ENCODE measurements at regions not wholly inside any gene's neighbourhood (a gene's known extent, or its start where the extent isn't known, plus 50 kb on each side); places are given as distances from the start of the nearest gene placed in this dataset.

GRCh38 chr2:147171941-147172340 lies 672.9 kb upstream of the ACVR2A start:
- no peaks in the 10 kb centered on the region for H3K4me1 ChIP-seq
- no peak overlapping the region for H3K27ac ChIP-seq
- H3K9me3 ChIP-seq: no peaks in the 10 kb centered on the region
- DNase-seq (ENCODE audit: low spot score in 2 of 2): no peak
- intact Hi-C loops (cut with DNase I; ENCODE audit: low total_unique reads): no loop called here
- TF ChIP-seq POLR2A (IDR thresholded peaks at IDR 0.05): no peak
- no peak for TF ChIP-seq CTCF (IDR thresholded peaks at IDR 0.05)
- TF ChIP-seq POLR2AphosphoS5 (IDR thresholded peaks at IDR 0.05): no peak
- H3K36me3 ChIP-seq: no peaks in the 10 kb centered on the region
- H3K4me3 ChIP-seq: no peak overlapping the region
- H3K27me3 ChIP-seq: no peaks in the 10 kb centered on the region

- no peaks in the 10 kb centered on the region for H3K4me1 ChIP-seq
- no peaks in the 10 kb centered on the region for H3K27me3 ChIP-seq
- no peaks in the 10 kb centered on the region for H3K36me3 ChIP-seq
- H3K9me3 ChIP-seq: no peaks in the 10 kb centered on the region
- H3K4me3 ChIP-seq: no peak overlapping the region
- intact Hi-C loops (cut with DNase I; ENCODE audit: low total_unique reads): no loop called here
- TF ChIP-seq CTCF (IDR thresholded peaks at IDR 0.05) (no peak), POLR2A (IDR thresholded peaks at IDR 0.05) (no peak), POLR2AphosphoS5 (IDR thresholded peaks at IDR 0.05) (no peak)
- H3K27ac ChIP-seq: no peak overlapping the region
- DNase-seq (ENCODE audit: low spot score in 2 of 2): no peak
These were observed 673.9 kb upstream of the ACVR2A start for GRCh38 chr2:147170932-147171331.

- TF ChIP-seq POLR2AphosphoS5 (IDR thresholded peaks at IDR 0.05): no peak
- TF ChIP-seq CTCF (IDR thresholded peaks at IDR 0.05): no peak
- no peak for TF ChIP-seq POLR2A (IDR thresholded peaks at IDR 0.05)
These were observed 679.0 kb upstream of the ACVR2A start for GRCh38 chr2:147165697-147166382.

GRCh38 chr2:147164563-147164962 lies 680.3 kb upstream of the ACVR2A start:
- intact Hi-C loops (cut with DNase I; ENCODE audit: low total_unique reads): no loop called here
- Histone ChIP-seq H3K9me3 (no peaks in the 10 kb centered on the region), H3K4me3 (no peak overlapping the region), H3K36me3 (no peaks in the 10 kb centered on the region), H3K4me1 (no peaks in the 10 kb centered on the region), H3K27ac (no peak overlapping the region), H3K27me3 (no peaks in the 10 kb centered on the region)
- DNase-seq (ENCODE audit: low spot score in 2 of 2): no peak
- TF ChIP-seq POLR2A (IDR thresholded peaks at IDR 0.05) (no peak), CTCF (IDR thresholded peaks at IDR 0.05) (no peak), POLR2AphosphoS5 (IDR thresholded peaks at IDR 0.05) (no peak)

More at GRCh38 chr2:147165697-147166382, 679.0 kb upstream of the ACVR2A start:
- Histone ChIP-seq H3K27ac (no peak overlapping the region), H3K9me3 (no peaks in the 10 kb centered on the region), H3K4me1 (no peaks in the 10 kb centered on the region), H3K27me3 (no peaks in the 10 kb centered on the region), H3K4me3 (no peak overlapping the region), H3K36me3 (no peaks in the 10 kb centered on the region)
- intact Hi-C loops (cut with DNase I; ENCODE audit: low total_unique reads): no loop called here
- no peak for DNase-seq (ENCODE audit: low spot score in 2 of 2)

GRCh38 chr2:147161746-147162145 lies 683.1 kb upstream of the ACVR2A start:
- DNase-seq (ENCODE audit: low spot score in 2 of 2): no peak
- Histone ChIP-seq H3K27ac (no peak overlapping the region), H3K4me1 (no peaks in the 10 kb centered on the region), H3K36me3 (no peaks in the 10 kb centered on the region), H3K9me3 (no peaks in the 10 kb centered on the region), H3K4me3 (no peak overlapping the region), H3K27me3 (no peaks in the 10 kb centered on the region)
- TF ChIP-seq POLR2A (IDR thresholded peaks at IDR 0.05) (no peak), POLR2AphosphoS5 (IDR thresholded peaks at IDR 0.05) (no peak), CTCF (IDR thresholded peaks at IDR 0.05) (no peak)
- intact Hi-C loops (cut with DNase I; ENCODE audit: low total_unique reads): no loop called here
